ENCODE measurements at regions not wholly inside any gene's neighbourhood (a gene's known extent, or its start where the extent isn't known, plus 50 kb on each side); places are given as distances from the start of the nearest gene placed in this dataset.

- peak in 1 of 2 experiments; percentile 6 for DNase-seq
Observed at GRCh38 chr15:62474771-62475124, 309.7 kb upstream of the C2CD4B start.

DNA sequence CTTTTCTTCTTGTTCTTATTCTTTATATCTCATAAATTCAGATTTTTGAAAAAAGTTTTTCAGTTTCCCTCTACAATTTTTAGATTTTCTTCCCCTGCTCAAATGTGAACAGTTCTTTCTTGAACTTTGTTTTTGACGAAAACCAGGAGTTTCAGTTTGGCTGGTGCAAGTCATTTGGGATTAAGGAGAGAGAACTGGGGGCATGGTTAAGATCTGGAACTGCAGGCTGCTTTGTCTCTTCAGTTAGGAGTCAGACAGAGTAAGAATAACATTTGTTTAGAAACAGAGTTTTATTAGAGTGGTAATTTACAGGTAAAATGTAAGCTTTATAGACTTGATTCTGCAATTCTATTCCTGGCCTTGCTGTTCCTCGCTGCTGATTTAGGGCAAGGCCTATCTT is 310.5 kb upstream of the C2CD4B start:
- DNase-seq, result no peak

DNA sequence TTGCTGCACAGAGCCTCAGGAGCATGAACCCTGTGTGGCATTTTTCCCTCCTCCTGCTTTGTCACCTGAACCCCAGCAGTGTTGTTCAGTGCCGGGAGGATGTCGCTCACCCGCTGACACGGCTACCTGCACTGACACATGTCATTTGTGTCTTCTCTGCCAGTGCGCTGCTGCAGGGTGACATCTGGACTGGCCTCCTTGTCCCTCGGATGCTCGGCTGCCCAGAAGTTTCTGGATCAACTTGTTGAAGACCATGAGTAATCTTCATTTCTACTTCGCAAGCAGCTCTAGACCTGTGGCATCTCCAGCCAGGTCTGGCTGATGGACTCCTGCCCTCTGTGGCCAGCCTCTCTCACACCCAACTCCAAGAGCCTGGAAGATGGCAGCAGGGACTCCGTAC is 311.1 kb upstream of the C2CD4B start:
- DNase-seq, result no peak

DNA sequence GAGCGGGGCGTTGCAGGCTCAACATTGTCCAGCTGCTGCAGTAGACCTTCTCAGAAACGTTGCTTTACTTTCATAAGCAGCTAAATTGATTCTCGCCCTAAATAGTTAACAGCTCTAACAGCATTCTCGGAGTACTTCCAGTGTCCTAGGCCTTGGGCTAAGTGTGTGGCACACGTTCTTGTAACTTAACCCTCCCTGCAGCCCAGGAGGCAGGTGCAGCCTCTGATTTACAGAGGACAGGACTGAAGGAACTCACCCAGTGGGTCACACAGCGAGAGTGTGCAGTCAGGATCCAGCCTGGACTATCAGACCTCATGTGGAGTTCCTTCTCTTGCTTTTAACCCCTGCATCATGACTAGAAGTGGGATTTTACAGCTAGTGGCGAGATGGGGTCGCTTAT is 312.8 kb upstream of the C2CD4B start:
- no peak for DNase-seq

DNA sequence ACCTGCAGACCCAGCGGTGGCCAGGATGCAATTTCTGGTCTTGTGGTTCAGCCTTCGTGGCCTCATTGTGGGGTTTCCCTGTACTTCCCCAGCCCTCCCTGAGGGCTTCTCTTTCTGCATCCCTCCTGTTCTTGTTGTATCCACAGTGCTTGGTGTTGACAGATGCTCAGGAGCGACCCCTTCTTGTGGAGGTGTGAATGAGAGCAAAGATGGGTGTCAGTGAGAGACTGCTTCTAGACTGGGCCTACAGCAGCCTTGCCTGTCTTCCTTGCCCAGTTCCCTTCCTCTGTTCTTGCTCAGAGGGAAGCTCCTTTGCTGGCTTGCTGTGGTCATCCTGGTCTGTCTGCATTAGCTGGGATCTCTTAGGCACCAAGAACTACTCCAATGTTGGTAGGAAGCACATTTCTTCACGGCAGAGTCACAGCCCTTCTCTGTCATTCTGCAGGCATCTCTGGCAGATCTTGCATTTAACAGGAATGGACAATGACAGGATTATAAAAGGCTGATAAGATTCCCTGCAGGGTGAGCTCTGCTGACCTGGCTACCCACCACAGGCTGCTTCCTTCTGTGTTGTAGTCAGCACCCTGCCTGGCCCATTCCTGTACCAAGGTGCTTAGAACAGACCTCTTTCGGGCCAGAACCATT is 317.8 kb upstream of the C2CD4B start:
- peak; percentile 58 to 68 for DNase-seq

GRCh38 chr15:62483814-62484213 is 318.7 kb upstream of the C2CD4B start:
- DNase-seq, result peak in 1 of 2 experiments; percentile 22

DNA sequence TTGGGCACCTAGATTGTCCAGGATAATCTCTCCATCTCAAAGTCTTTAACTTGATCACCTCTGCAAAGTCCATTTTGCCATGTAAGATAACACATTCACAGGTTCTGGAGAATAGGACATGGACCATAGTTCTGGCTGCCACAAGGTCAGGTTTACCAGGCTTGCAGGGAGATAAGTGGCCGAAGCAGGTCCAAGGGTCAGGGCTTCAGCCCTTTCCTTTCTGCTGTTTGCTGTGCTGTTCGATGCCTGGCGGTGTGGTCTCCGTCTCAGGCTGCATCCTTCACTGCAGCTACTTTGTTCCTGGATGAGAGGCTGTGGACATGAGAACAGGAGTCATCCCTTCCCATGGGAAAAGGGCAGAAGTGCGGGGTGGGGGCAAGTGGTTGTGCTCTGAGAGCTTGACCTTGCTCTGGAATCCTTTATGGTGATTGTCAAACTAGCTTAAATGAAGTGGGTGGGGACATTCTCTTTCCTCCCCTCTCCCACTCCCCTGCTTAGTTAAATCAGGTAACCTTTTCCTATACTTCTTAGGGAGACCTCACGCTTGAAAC is 320.2 kb upstream of the C2CD4B start:
- DNase-seq, result no peak

GRCh38 chr15:62486041-62486440 is 321.0 kb upstream of the C2CD4B start:
- no peak for DNase-seq

DNA sequence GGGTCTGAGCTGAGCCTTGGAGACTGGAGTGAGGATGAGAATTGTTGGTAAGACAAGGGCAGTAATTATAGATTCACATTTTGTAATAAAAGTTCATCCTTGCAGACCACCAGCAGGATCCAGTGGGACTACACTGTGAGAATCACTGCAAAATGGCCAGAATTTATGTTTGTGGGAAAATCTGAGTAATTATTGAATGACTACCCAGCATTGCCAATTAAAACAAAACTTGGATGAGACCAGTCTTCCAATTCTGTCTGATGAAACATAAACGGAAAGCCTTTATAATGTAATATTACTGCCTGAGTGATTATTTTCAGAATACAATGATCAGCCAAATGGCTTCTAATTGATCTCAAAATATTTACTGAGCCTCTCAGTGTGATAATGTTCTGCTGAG is 323.3 kb upstream of the C2CD4B start:
- DNase-seq, result no peak

DNA sequence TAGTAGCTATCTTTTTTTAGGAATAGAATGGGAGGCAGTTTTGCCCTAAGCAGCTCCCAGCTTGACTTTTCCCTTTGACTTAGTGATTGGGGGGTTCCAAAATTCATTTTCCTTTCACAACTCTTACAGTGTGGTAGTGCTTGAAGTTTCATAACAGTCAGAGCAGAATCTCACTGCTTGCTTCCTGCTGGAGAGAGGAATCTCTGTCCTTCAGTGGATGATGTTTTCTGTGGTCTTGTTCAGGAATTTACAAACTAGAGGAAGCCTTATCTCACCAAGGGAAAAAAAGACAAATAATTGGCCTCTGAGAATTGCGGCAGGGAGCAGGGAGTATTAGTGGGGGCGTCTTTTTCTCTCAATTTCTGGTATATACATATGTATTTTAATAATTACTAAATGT is 326.6 kb upstream of the C2CD4B start:
- DNase-seq, result no peak

DNA sequence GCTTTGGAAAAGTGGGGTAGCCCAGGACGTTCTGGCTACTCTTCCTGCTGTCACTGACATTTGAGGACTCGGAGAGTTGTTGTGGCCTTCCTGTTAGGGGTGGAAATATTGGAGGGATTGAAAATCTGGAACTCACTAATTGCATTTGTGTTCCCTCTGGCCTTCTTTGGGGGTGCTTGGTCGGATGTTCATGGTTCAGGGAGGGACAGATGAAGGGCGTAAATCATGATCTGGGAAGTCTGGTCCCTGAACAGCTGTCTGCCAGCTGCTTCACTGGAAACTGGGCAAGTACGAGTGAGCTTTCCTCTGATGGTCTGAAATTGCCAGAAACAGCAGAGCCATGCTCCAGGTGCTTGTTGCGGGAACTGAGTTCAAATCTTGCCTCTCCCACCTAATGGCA is 327.8 kb upstream of the C2CD4B start:
- DNase-seq, result no peak

GRCh38 chr15:62494197-62494596 is 329.1 kb upstream of the C2CD4B start:
- no peak for DNase-seq

- DNase-seq, result no peak
Observed at GRCh38 chr15:62495670-62496614, 330.9 kb upstream of the C2CD4B start.

DNA sequence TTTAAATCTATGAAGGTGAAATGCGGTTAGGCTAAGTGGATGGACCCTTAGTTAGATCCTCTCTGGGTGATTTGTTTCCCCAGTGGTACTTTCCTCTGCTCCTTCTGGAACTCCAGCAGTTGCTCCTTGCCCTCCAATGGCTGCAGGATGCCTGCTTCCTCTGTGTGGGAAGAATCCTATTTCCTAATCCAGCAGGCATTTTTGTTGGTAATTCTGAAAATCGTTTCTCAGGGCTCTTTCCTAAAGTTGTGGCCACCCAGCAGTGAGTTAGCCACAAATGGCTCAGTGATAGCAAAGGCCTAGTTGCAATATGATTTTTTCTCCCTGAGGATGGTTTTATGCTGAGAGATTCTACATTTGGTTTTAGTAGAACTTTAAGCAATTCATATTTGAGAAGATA is 332.3 kb upstream of the C2CD4B start:
- DNase-seq, result no peak

- DNase-seq, result no peak
Observed at GRCh38 chr15:62498278-62498677, 333.2 kb upstream of the C2CD4B start.

DNA sequence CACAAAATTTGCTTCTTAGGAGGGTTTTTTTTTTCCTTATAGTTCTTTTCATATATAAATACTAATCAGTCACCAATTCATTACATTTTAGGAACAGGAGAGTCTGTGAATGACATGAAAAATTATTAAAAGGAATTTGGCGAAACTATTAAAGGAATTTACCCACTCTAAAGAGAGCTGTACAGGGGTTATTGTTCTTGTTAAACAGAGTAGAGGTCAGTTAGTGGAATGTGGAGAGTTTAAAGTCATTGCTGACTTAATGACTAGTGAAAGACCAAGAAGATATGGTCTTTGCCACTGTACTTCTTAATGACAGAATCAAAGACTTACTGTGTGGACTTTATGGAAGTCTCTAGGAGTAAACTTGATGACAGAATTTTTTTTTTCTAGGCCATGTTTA is 333.6 kb upstream of the C2CD4B start:
- DNase-seq, result no peak

DNA sequence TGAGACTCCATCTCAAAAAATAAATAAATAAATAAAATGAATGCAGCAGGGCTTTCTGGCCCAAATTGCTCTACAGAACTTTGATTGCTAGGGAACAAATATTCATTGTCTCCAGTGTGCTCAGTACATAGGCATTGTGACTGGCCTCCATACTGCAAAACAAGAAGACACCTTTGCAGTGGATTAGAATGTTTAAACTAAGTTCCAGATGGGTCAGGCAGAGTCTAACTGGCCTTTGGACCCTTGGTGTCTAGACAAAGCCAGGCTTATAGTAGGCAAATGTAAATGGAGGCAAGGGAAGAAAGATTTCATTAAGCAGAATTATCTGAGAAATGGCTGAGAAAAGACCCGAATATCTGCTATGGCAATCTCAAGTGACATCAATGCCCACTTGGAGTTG is 335.2 kb upstream of the C2CD4B start:
- no peak for DNase-seq

- no peak for DNase-seq
Observed at GRCh38 chr15:62502451-62502850, 337.4 kb upstream of the C2CD4B start.

GRCh38 chr15:62503451-62503850 is 338.4 kb upstream of the C2CD4B start:
- DNase-seq, result no peak

- DNase-seq, result no peak
Observed at GRCh38 chr15:62505762-62506161, 340.7 kb upstream of the C2CD4B start.

- no peak for DNase-seq
Observed at GRCh38 chr15:62506217-62506805, 341.2 kb upstream of the C2CD4B start.

DNA sequence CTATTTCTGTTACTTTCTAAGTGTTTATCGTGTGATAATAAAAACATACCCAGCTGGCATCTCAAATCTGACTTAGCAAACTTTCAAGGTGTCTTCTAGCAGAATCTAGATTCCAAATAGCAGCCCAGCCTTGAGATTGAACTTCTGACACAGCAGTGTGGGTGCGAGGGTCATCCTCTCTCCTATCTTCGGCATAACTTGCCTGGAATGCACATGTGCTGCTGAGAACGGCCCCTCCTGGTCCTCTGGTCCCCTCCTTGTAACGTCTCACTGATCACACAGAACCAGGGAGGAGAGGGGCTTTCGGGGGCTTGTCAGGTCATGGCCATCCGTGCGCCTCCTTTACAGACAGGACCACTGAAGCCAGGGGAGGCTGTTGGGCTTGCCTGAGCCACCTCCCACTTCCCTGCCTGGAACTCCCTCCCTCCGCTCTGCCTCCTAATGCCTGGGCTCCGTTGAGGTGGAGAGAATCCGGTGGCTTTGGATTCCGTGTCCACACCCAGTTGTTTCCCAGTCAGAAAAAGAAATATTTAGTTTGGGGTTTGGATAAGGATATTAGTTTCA is 344.4 kb upstream of the C2CD4B start:
- DNase-seq, result no peak

- no peak for DNase-seq
Observed at GRCh38 chr15:62510791-62511190, 345.7 kb upstream of the C2CD4B start.

All from NCI-H526 (cell line).